ENCODE measurements at regions not wholly inside any gene's neighbourhood (a gene's known extent, or its start where the extent isn't known, plus 50 kb on each side); places are given as distances from the start of the nearest gene placed in this dataset.

DNA sequence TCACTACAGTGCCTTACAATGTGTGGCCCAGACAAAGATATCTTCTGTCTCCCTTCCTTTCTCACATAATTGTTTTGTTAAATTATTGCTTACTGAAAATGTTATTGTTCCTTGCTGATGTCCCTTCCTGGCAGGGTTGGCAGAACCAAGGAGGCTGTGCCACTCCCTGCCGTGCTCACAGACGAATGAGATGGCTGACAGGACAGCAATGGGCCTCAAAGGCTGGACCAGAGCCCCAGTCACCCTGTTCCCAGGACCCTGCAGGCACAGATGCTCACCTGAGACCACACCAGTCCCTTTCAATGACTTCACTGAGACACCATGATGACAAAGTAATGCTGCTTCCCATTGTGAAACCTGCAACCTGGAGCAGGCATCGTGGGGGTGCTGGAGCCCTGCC is 375.1 kb downstream of the HACE1 start:
- intact Hi-C loops (cut with micrococcal nuclease) (loop anchor here (5.0 kb wide), 1 partner anchor 157 kb away; no protein-coding TSS in a partner anchor), in situ Hi-C loops (cut with MboI) (no loop called here)
- Histone ChIP-seq H3K4me1 (replicated peaks in 1 of 2; ENCODE audit: control insufficient read depth in 2 of 2, insufficient read depth in 2 of 2, low read length in 2 of 2) (no peaks in the 10 kb centered on the region), H2AFZ (ENCODE audit: low read depth, low read length) (no peak overlapping the region), H4K20me1 (replicated peaks; ENCODE audit: control insufficient read depth, insufficient read depth, low read length) (no peaks in the 10 kb centered on the region), H3K27me3 (ENCODE audit: control insufficient read depth in 2 of 2, insufficient read depth in 2 of 2, low read length in 2 of 2) (no peaks in the 10 kb centered on the region), H3K9ac (ENCODE audit: insufficient read depth in 1 of 2, low read depth in 2 of 2, low read length in 2 of 2) (no peak overlapping the region), H3K79me2 (ENCODE audit: control insufficient read depth, insufficient read depth, low read length) (no peaks in the 10 kb centered on the region), H3K9me3 (replicated peaks; ENCODE audit: control insufficient read depth, insufficient read depth, low read depth, low read length) (no peaks in the 10 kb centered on the region), H3K36me3 (ENCODE audit: control insufficient read depth, insufficient read depth, low read length) (no peaks in the 10 kb centered on the region), H3K27ac (ENCODE audit: extremely low read depth, low read depth, low read length) (no peak overlapping the region), H3K4me2 (ENCODE audit: insufficient read depth, low read length) (no peak overlapping the region), H3K9me1 (ENCODE audit: control insufficient read depth, insufficient read depth, low read length) (no peaks in the 10 kb centered on the region), H3K4me3 (no peak overlapping the region)
- no TSS peak for BruUV-seq (replicated peaks)
- ATAC-seq (no peak), FAIRE-seq (no peak), DNase-seq (ENCODE audit: extremely low read depth in 1 of 4, low spot score in 3 of 4) (no peak)
- POLR2A ChIA-PET = no interaction called here
- no peak for TF ChIP-seq POLR2A (conservative IDR thresholded peaks at IDR 0.05)
- no peak for TF ChIP-seq ARID4B (CRISPR knock-in tag; IDR thresholded peaks at IDR 0.05)
- no peak for TF ChIP-seq BACH1 (tag; IDR thresholded peaks at IDR 0.05)
- TF ChIP-seq NBN (IDR thresholded peaks at IDR 0.05; ENCODE audit: low read depth) = no peak
- TF ChIP-seq ZNF830 (CRISPR knock-in tag; IDR thresholded peaks at IDR 0.05) = no peak
- no peak for TF ChIP-seq NFIC (IDR thresholded peaks at IDR 0.05)
- TF ChIP-seq DACH1 (IDR thresholded peaks at IDR 0.05; ENCODE audit: partially characterized antibody) = no peak
- TF ChIP-seq ZNF143 (CRISPR knock-in tag; IDR thresholded peaks at IDR 0.05) = no peak
- CTCF ChIA-PET (ENCODE audit: low intra/inter-chr PET ratio) = no interaction called here
- 3% methylated on average over 3 of the region's 3 CpGs for WGBS (ENCODE audit: insufficient coverage, low coverage, missing lambda C conversion rate)
